ENCODE measurements at regions not wholly inside any gene's neighbourhood (a gene's known extent, or its start where the extent isn't known, plus 50 kb on each side); places are given as distances from the start of the nearest gene placed in this dataset.

- dilution Hi-C loops (cut with MboI; ENCODE audit: extremely low pct_ligation_motif_present, low sequenced_read_pairs) = no loop called here
- Histone ChIP-seq H2AFZ (ENCODE audit: low read depth, low read length) (no peak overlapping the region), H3K27ac (ENCODE audit: insufficient read depth, low read depth, low read length) (no peak overlapping the region), H4K20me1 (replicated peaks; ENCODE audit: control insufficient read depth, extremely low read depth, insufficient read depth, low read length) (no peaks in the 10 kb centered on the region), H3K4me1 (ENCODE audit: control insufficient read depth, extremely low read depth, insufficient read depth, low read length) (peaks cover 5% of the 10 kb centered on the region), H3K79me2 (ENCODE audit: control insufficient read depth, insufficient read depth, low read length) (no peaks in the 10 kb centered on the region), H3K9me3 (replicated peaks; ENCODE audit: control insufficient read depth, insufficient read depth, low read length) (no peaks in the 10 kb centered on the region), H3K4me3 (replicated peaks in 1 of 3; ENCODE audit: insufficient read depth in 1 of 3, low read depth in 1 of 3, low read length in 3 of 3) (no peak overlapping the region), H3K9me1 (replicated peaks; ENCODE audit: control insufficient read depth, extremely low read depth, insufficient read depth, low read length) (no peaks in the 10 kb centered on the region), H3K4me2 (ENCODE audit: insufficient read depth, low read length) (no peak overlapping the region), H3K36me3 (ENCODE audit: control insufficient read depth in 2 of 2, extremely low read depth in 1 of 2, insufficient read depth in 2 of 2, low read length in 2 of 2) (no peaks in the 10 kb centered on the region), H3K27me3 (ENCODE audit: control insufficient read depth in 2 of 2, insufficient read depth in 2 of 2, low read length in 2 of 2) (no peaks in the 10 kb centered on the region), H3K9ac (replicated peaks; ENCODE audit: extremely low read depth, insufficient read depth, low read length) (no peak overlapping the region)
- TF ChIP-seq POLR2AphosphoS5 (IDR thresholded peaks at IDR 0.05; ENCODE audit: insufficient read depth, low read depth, low read length) (no peak), MYC (IDR thresholded peaks at IDR 0.05; ENCODE audit: low read depth, low read length) (no peak), MAX (IDR thresholded peaks at IDR 0.05; ENCODE audit: insufficient read depth, insufficient read length) (no peak), GATA2 (IDR thresholded peaks at IDR 0.05; ENCODE audit: insufficient read depth, insufficient read length, low read depth, low read length) (no peak), CTCF (IDR thresholded peaks at IDR 0.05; ENCODE audit: extremely low read depth in 1 of 2, insufficient read depth in 1 of 2, low read depth in 1 of 2, low read length in 2 of 2) (no peak), JUN (IDR thresholded peaks at IDR 0.05; ENCODE audit: borderline replicate concordance, insufficient read depth, insufficient read length, low read depth) (no peak), FOS (IDR thresholded peaks at IDR 0.05; ENCODE audit: borderline replicate concordance, insufficient read depth, low read length) (no peak), EZH2 (IDR thresholded peaks at IDR 0.05; ENCODE audit: borderline replicate concordance, low read depth, low read length, severe bottlenecking) (no peak), POLR2A (IDR thresholded peaks at IDR 0.05; ENCODE audit: low read depth, low read length) (no peak)
- intact Hi-C loops (cut with micrococcal nuclease) = no loop called here
- no peak for DNase-seq (ENCODE audit: low read depth, low spot score)
- no peak for FAIRE-seq
- POLR2A ChIA-PET = no interaction called here
- BruUV-seq (replicated peaks) = no TSS peak
- CTCF ChIA-PET = interaction anchor here (1.1 kb wide), 1 partner anchor 10 kb away, joined by 4 read pairs; no protein-coding TSS in a partner anchor
Measured at GRCh38 chr6:81900616-81901015, 148.1 kb upstream of the TENT5A start.

All from endothelial cell of umbilical vein (primary cell).